Spleen (tissue), 11 donors: ENCODE measurements at regions not wholly inside any gene's neighbourhood (a gene's known extent, or its start where the extent isn't known, plus 50 kb on each side); places are given as distances from the start of the nearest gene placed in this dataset.

ENCODE experiments used
- DNase-seq: peaks from one replicate; pipeline ENCODE4 v3.0.0-alpha.2; 2020
- H3K27ac ChIP-seq, 8 donors: fragments of 200-600 bp; sonication (generic) in 7 of 8; 1 replicate in 4 of 8; 2 replicates in 4 of 8; pipeline versions ENCODE4 v1.5.0 to v1.8.0; 2016 to 2021; ENCODE audit warnings: inconsistent platforms in 4 of 8, mild to moderate bottlenecking in 4 of 8, moderate library complexity in 1 of 8
- H3K27me3 ChIP-seq, 7 donors: fragments of 200-600 bp; sonication (generic) in 6 of 7; replicated peaks in 1 of 7; 1 replicate in 4 of 7; 2 replicates in 3 of 7; pipeline versions ENCODE4 v1.5.0 to v1.8.0; 2016 to 2021; ENCODE audit warnings: inconsistent platforms in 3 of 7, mild to moderate bottlenecking in 1 of 7
- H3K36me3 ChIP-seq, 6 donors: fragments of 200-600 bp; sonication (generic) in 5 of 6; 1 replicate in 4 of 6; 2 replicates in 2 of 6; pipeline versions ENCODE4 v1.5.0 to v1.8.0; 2016 to 2021; ENCODE audit warnings: inconsistent platforms in 2 of 6
- H3K4me1 ChIP-seq, 6 donors: fragments of 200-600 bp; sonication (generic) in 5 of 6; 1 replicate in 3 of 6; 2 replicates in 3 of 6; pipeline versions ENCODE4 v1.5.0 to v1.8.0; 2016 to 2021; ENCODE audit warnings: inconsistent platforms in 3 of 6
- H3K4me3 ChIP-seq, 8 donors: fragments of 200-600 bp; sonication (generic) in 7 of 8; 1 replicate in 4 of 8; 2 replicates in 4 of 8; pipeline versions ENCODE4 v1.5.0 to v1.8.0; 2016 to 2021; ENCODE audit warnings: inconsistent platforms in 4 of 8, mild to moderate bottlenecking in 4 of 8, moderate library complexity in 2 of 8
- H3K9me3 ChIP-seq, 8 donors: fragments of 200-600 bp; sonication (generic) in 7 of 8; 1 replicate in 4 of 8; 2 replicates in 4 of 8; pipeline versions ENCODE4 v1.5.0 to v1.8.0; 2016 to 2021; ENCODE audit warnings: inconsistent platforms in 4 of 8
- CTCF ChIP-seq, 11 experiments: fragments of 200-600 bp in 7 of 11; fragments of 450-650 bp in 4 of 11; sonication (generic) in 4 of 11; IDR thresholded peaks in 8 of 11; conservative IDR thresholded peaks in 3 of 11; 1 replicate in 7 of 11; 2 replicates in 4 of 11; pipeline versions ENCODE4 v1.4.0 to v1.8.0; 2016 to 2021; ENCODE audit warnings: antibody characterized with exemption in 11 of 11, inconsistent platforms in 4 of 11, mild to moderate bottlenecking in 1 of 11
- POLR2A ChIP-seq, 3 donors: fragments of 450-650 bp; IDR thresholded peaks; one replicate each; pipeline ENCODE4 v1.5.1; 2017; ENCODE audit warnings: antibody characterized with exemption in 3 of 3, mild to moderate bottlenecking in 1 of 3
- POLR2AphosphoS5 ChIP-seq, 3 donors: sonication (generic); formaldehyde crosslinking; IDR thresholded peaks; one replicate each; pipeline ENCODE4 v1.5.1; 2017; ENCODE audit warnings: antibody characterized with exemption in 3 of 3
- WGBS, 5 donors: extraction: QIAGEN DNeasy Blood & Tissue Kit in 3 of 5; methylation state at CpG; one replicate each; pipeline versions ENCODE4 v1.1.5 to v1.1.7; 2013 to 2018; 5-methylcytosine and 5-hydroxymethylcytosine counted together
- intact Hi-C: fragments of 100-400 bp; cut with DNase I; formaldehyde crosslinking; loops from one replicate; pipeline ENCODE4 v1.15.0; 2023; ENCODE audit warnings: low total_unique reads
- donor health status: healthy with polysubstance abuse.
- donor health status: DM: no; HTN: no; CAD: no; lungs with moderate emphysema.
- donor health status: DM: no; HTN: no; CAD: no.
- donor health status: Bipolar disorder and iron deficiency.
- donor health status: healthy.
- donor health status: DM: no; HTN: no; CAD: no.
- donor health status: DM: yes; HTN: yes; CAD: no.

- no peaks in the 10 kb centered on the region for H3K9me3 ChIP-seq
- no peaks in the 10 kb centered on the region for H3K4me1 ChIP-seq
- peaks cover 0 to 9% (median 0%) of the 10 kb centered on the region in 7 donors for H3K27me3 ChIP-seq
- no peak overlapping the region for H3K27ac ChIP-seq
- WGBS, 5 donors, result 82 to 89% (median 84%) methylated on average over 9 of the region's 9 CpGs
- H3K4me3 ChIP-seq, result no peak overlapping the region
- no peaks in the 10 kb centered on the region for H3K36me3 ChIP-seq
- intact Hi-C loops, result no loop called here
- TF ChIP-seq CTCF (IDR thresholded peaks at IDR 0.05 in 8 of 11, conservative IDR thresholded peaks at IDR 0.05 in 3 of 11) (no peak), POLR2A (IDR thresholded peaks at IDR 0.05) (no peak), POLR2AphosphoS5 (IDR thresholded peaks at IDR 0.05) (no peak)
- no peak for DNase-seq
These were observed 155.7 kb upstream of the CAMK1G start for GRCh38 chr1:209427811-209428210.

DNA sequence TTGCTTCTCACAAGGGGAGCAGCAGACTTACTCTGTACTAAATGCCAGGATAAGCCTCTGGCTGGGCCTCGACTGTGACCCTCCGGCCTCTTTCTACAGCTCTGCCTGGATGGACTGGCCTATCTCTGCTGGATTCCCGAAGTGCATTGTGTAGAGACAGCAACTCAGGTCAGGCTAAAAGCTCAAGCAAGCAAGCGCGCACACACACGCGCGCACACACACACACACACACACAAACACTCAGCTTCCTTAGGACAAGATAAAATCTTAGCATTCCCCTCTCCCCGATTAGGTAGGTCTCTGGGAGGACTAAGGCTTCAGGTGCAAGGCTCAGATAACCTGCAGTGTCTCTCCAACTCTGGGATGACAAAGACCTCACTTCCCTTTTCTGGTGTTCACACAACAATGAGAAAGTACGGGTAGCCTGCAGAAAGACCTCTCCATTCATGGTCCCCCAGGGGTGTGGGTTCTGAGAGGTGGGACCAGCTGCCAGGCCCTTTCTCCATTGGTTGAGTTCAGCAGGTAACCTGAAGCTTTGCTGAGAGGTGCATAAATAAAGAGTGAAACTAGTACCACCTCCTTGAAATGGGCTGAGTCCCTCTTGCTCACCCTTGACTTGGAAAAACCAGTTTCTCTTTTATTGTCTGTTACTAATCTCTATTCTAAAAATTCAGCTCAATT, 155.1 kb upstream of the CAMK1G start:
- 62 to 75% (median 68%) methylated on average over 10 of the region's 10 CpGs for WGBS, 5 donors
- Histone ChIP-seq H3K4me3 (no peak overlapping the region), H3K9me3 (no peaks in the 10 kb centered on the region), H3K27me3 (peaks cover 0 to 11% (median 0%) of the 10 kb centered on the region in 7 donors), H3K27ac (no peak overlapping the region), H3K4me1 (no peaks in the 10 kb centered on the region), H3K36me3 (no peaks in the 10 kb centered on the region)
- no peak for DNase-seq
- TF ChIP-seq CTCF (IDR thresholded peaks at IDR 0.05 in 8 of 11, conservative IDR thresholded peaks at IDR 0.05 in 3 of 11) (no peak), POLR2A (IDR thresholded peaks at IDR 0.05) (no peak), POLR2AphosphoS5 (IDR thresholded peaks at IDR 0.05) (no peak)
- intact Hi-C loops, result no loop called here

DNA sequence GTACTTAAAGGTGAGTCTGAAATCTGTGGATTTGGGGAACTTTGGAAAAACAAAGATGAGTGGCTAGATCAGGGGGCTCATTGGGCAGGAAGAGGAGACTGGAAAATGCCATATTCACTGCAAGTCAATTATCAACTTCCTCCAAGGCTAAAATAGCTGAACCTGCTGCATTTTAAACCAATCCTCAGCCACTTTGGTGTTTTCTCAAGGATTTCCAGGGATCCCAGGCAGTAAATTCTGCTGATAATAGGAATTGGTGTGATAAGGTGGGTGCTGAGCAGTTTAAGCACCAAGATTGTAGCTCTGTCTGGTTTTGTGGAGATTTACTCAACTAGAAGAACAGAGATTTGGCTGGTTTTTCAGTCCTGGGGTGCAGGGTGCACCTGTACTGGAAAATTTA, 153.9 kb upstream of the CAMK1G start:
- TF ChIP-seq CTCF (IDR thresholded peaks at IDR 0.05 in 8 of 11, conservative IDR thresholded peaks at IDR 0.05 in 3 of 11), result no peak
- no peak for TF ChIP-seq POLR2A (IDR thresholded peaks at IDR 0.05)
- no peak for TF ChIP-seq POLR2AphosphoS5 (IDR thresholded peaks at IDR 0.05)
- Histone ChIP-seq H3K36me3 (no peaks in the 10 kb centered on the region), H3K27ac (no peak overlapping the region), H3K27me3 (peaks cover 0 to 12% (median 0%) of the 10 kb centered on the region in 7 donors), H3K9me3 (no peaks in the 10 kb centered on the region), H3K4me3 (no peak overlapping the region), H3K4me1 (no peaks in the 10 kb centered on the region)
- no peak for DNase-seq
- intact Hi-C loops, result no loop called here

DNA sequence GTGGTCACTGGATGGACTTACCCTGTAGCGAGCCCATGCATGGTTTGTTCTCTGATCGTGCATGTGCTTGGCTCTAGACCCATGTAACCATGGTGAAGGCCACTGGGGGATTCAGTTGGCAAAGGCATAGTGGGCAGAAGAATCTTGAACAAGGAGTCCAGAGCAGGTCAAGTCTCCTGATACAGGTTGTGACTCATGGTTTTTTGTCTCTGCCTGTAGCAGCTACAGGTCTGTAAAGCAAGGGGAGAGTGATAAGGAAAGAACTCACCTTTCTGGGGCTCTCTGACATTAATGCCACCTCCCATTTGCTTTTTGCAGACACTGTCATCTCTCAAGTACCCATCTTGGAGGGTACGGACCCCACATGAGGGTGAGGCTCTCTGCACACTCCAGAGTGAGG, 153.4 kb upstream of the CAMK1G start:
- H3K36me3 ChIP-seq, result no peaks in the 10 kb centered on the region
- H3K4me1 ChIP-seq, result no peaks in the 10 kb centered on the region
- 62 to 96% (median 93%) methylated on average over 3 of the region's 3 CpGs for WGBS, 5 donors
- no peaks in the 10 kb centered on the region for H3K9me3 ChIP-seq
- H3K27me3 ChIP-seq, result peaks cover 0 to 12% (median 0%) of the 10 kb centered on the region in 7 donors
- H3K27ac ChIP-seq, result no peak overlapping the region
- intact Hi-C loops, result no loop called here
- H3K4me3 ChIP-seq, result no peak overlapping the region
- TF ChIP-seq CTCF (IDR thresholded peaks at IDR 0.05 in 8 of 11, conservative IDR thresholded peaks at IDR 0.05 in 3 of 11) (no peak), POLR2A (IDR thresholded peaks at IDR 0.05) (no peak), POLR2AphosphoS5 (IDR thresholded peaks at IDR 0.05) (no peak)
- no peak for DNase-seq
